Retinal pigment epithelial cell (primary cell): ENCODE measurements at regions not wholly inside any gene's neighbourhood (a gene's known extent, or its start where the extent isn't known, plus 50 kb on each side); places are given as distances from the start of the nearest gene placed in this dataset.

Source experiments
- DNase-seq: peaks from one replicate; pipeline ENCODE4 v3.0.0-alpha.2; 2010; ENCODE audit warnings: low read depth
- H3K4me3 ChIP-seq: 2 replicates; pipeline ENCODE4 v1.5.1; 2011; ENCODE audit warnings: mild to moderate bottlenecking, low read length, control low read depth, moderate library complexity
- TF ChIP-seq, protein P1 (sequence below): conservative IDR thresholded peaks from 2 replicates; pipeline ENCODE4 v1.5.1; 2011; ENCODE audit warnings: low read depth, low read length, control low read depth, inconsistent platforms

DNA sequence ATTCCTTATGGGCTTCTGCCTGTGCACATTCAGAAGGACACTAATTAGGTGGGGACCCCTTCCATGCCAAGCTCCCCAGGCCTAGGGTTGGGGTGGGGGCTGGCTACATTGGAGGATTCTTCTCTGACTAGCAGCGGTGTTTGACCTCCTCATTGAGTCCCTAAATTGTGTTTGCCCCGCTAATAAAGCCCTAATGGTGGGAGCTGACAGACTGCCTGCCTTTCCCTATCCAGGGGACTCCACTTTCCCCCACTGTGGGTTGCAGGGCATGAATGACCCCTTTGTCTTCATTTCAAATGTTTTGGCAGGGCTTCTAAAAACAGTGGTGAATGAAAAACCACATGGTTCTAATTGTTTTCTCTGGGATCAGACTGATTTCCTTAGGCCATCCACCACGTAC, 476.8 kb upstream of the CDH11 start:
- H3K4me3 ChIP-seq: no peak overlapping the region
- TF ChIP-seq, protein P1, sequence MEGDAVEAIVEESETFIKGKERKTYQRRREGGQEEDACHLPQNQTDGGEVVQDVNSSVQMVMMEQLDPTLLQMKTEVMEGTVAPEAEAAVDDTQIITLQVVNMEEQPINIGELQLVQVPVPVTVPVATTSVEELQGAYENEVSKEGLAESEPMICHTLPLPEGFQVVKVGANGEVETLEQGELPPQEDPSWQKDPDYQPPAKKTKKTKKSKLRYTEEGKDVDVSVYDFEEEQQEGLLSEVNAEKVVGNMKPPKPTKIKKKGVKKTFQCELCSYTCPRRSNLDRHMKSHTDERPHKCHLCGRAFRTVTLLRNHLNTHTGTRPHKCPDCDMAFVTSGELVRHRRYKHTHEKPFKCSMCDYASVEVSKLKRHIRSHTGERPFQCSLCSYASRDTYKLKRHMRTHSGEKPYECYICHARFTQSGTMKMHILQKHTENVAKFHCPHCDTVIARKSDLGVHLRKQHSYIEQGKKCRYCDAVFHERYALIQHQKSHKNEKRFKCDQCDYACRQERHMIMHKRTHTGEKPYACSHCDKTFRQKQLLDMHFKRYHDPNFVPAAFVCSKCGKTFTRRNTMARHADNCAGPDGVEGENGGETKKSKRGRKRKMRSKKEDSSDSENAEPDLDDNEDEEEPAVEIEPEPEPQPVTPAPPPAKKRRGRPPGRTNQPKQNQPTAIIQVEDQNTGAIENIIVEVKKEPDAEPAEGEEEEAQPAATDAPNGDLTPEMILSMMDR: no peak
- no peak for DNase-seq

DNA sequence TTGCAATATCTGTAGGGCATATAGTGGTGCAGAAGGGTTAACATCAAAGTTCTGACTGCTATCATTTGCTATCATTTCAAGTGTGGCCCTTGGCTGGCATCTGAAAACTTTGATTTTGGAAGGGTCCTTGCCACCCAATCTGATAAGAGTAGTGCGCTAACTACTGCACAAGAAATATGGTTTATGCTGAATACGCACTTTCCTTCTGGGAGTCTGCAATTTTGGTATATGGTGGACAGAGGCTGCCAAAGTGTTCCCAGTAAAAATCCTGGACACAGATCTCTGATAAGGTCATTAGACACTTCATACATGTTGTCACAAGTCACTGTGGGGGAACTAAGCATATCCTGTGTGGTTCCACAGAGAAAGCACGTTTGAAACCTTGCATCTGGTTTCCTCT, 461.6 kb upstream of the CDH11 start:
- TF ChIP-seq, protein P1: no peak
- no peak overlapping the region for H3K4me3 ChIP-seq
- DNase-seq: no peak

DNA sequence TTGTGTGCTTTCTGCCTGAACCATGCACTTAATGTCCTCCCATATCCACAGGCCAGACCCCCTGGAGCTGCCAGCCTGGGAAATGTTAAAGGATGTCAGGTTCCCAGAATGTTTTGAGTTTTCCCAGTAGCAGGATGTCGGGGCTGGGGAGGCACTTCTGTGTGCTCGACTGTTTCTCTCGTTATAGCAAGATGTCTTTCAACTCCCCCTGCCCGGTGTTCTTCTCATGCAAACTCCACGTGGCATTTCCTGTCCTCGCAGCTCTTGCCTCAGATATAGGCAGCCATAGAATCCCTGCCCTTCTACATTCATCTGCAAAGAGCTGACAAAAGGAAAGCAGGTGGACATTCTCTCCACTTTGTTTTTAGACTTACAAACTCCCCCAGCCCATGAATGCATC, 457.2 kb upstream of the CDH11 start:
- TF ChIP-seq, protein P1: no peak
- no peak overlapping the region for H3K4me3 ChIP-seq
- DNase-seq: no peak

DNA sequence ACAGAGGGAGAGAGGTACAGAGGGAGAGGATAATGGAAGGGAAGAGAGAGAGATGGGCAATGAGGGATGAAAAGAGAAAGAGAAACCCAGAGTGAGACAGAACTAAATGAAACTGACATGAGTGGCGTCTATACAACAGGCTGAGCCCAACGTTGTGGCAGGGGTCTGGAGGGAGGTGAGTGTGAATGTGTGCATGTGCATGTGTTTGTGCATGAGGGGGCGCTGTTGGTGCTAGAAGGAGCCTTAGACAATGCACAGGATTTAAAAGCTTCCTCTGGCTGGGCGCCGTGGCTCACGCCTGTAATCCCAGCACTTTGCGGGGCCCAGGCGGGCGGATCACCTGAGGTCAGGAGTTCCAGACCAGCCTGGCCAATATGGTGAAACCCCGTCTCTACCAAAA, 454.8 kb upstream of the CDH11 start:
- DNase-seq: no peak
- TF ChIP-seq, protein P1: no peak
- no peak overlapping the region for H3K4me3 ChIP-seq

DNA sequence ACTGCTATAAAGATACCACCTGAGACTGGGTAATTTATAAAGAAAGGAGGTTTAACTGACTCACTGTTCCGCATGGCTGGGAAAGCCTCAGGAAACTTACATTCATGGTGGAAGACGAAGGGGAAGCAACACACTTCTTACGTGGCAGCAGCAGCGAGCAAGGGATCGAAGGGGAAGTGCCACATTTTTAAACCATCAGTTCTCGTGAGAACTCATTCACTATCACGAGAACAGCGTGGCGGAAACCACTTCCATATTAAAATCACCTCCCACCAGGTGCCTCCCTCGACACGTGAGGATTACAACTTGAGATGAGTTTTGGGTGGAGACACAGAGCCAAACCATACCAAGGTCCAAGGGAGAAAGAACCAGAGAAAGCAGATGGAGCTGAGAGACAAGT, 454.3 kb upstream of the CDH11 start:
- TF ChIP-seq, protein P1: no peak

DNA sequence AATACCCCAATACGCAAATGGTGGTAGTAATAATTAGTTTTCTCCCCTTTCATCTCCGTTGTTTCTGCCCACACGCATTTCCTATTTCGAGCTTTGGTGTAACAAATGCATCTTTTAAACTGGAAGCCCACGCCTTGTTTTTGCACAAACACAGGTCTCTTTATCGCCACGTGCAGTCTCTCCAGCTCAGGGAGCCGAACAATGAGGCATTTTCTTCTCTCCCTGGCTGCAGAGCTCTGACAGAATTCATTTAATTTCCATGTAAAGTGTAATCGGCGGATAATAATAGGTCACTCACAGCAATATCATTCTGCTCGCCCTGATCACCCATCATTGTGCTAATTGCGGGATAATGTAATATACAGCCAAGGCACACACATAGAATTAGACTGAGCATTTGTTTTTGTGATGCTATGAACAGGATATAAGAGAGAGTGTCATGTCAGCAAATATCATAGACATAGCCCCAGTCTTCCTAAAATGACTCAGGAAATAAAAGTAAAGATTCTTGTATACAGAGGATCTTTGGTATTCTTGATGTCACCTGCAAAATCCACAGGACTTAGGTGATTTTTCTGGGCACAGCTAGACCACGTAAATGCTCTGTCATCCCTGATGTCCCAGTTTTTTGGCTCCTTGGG, 452.6 kb upstream of the CDH11 start:
- TF ChIP-seq, protein P1: no peak
- H3K4me3 ChIP-seq: no peak overlapping the region
- no peak for DNase-seq

More for the DNA sequence above, 454.3 kb upstream of the CDH11 start:
- H3K4me3 ChIP-seq: no peak overlapping the region
- no peak for DNase-seq

DNA sequence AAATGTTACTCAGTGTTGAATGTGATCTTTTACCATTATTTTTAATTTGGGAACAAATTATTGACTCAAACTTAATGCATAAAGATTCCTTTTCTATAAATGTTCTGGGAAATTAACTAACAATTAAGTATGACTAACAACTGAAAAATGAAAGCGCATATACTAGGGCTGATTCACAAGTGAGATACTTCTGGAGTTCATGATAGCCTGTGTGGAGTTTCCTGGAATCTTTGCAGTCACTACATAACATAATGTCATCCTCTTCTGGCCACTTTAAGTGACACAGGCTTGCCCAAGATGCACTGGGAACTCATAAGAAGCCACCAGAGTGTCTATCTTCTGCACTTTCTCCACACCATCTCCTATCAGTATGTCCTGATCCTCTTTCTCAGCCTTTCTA, 450.3 kb upstream of the CDH11 start:
- H3K4me3 ChIP-seq: no peak overlapping the region
- TF ChIP-seq, protein P1: no peak
- peak; percentile 29 for DNase-seq
